Gastroesophageal sphincter (tissue), 3 donors: ENCODE measurements at regions not wholly inside any gene's neighbourhood (a gene's known extent, or its start where the extent isn't known, plus 50 kb on each side); places are given as distances from the start of the nearest gene placed in this dataset.

ENCODE experiments used
- CTCF ChIP-seq, 4 experiments: fragments of 200-600 bp in 2 of 4; fragments of 450-650 bp in 2 of 4; sonication (generic) in 1 of 4; IDR thresholded peaks; one replicate each; pipeline ENCODE4 v1.5.1; 2017 to 2019; ENCODE audit warnings: antibody characterized with exemption in 4 of 4, mild to moderate bottlenecking in 2 of 4, moderate library complexity in 2 of 4
- EP300 ChIP-seq: sonication (generic); formaldehyde crosslinking; IDR thresholded peaks from one replicate; pipeline ENCODE4 v1.6.1; 2017; ENCODE audit warnings: antibody characterized with exemption, mild to moderate bottlenecking
- POLR2A ChIP-seq, 2 donors: fragments of 450-650 bp; IDR thresholded peaks; one replicate each; pipeline ENCODE4 v1.6.1; 2017; ENCODE audit warnings: antibody characterized with exemption in 2 of 2, mild to moderate bottlenecking in 2 of 2, moderate library complexity in 1 of 2

- no peak for TF ChIP-seq CTCF (IDR thresholded peaks at IDR 0.05)
- no peak for TF ChIP-seq EP300
- no peak for TF ChIP-seq POLR2A (IDR thresholded peaks at IDR 0.05)
These were observed 158.3 kb upstream of the TAPT1 start for GRCh38 chr4:16384576-16384975.
